ENCODE measurements at regions not wholly inside any gene's neighbourhood (a gene's known extent, or its start where the extent isn't known, plus 50 kb on each side); places are given as distances from the start of the nearest gene placed in this dataset.
"Not testable (repeated sequence)": the region's sequence is repeated elsewhere in the genome, so short reads cannot be mapped to it uniquely, and the experiment has no call there.

DNA sequence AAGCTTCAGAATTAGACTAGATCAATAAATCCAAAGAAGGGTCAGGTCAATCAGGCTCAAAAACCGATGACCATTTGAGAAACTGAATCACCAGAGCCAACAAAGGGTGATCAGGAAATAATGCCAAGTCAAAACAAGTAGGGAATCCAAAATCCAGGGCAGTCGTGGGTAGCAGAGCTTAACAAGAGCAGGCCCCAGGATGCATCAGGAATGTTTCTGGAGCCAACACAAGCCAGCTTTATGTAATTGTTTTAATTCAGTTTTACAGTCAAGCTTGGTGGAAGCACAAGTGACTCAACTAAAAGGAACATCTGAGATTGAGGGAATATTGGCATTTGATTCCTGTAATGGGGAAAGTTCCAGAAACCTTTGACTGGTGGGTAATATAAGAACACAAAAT lies 237.9 kb upstream of the EDA2R start:
- Mint-ChIP-seq H3K9me3 (peaks cover 4% of the 10 kb centered on the region), H3K4me1 (ENCODE audit: low read depth) (no peaks in the 10 kb centered on the region), H3K36me3 (ENCODE audit: low read depth) (no peaks in the 10 kb centered on the region), H3K4me3 (no peak overlapping the region), H3K27me3 (ENCODE audit: insufficient read depth) (no peaks in the 10 kb centered on the region), H3K27ac (no peak overlapping the region)
- no peak for DNase-seq
- TF ChIP-seq, protein P1, sequence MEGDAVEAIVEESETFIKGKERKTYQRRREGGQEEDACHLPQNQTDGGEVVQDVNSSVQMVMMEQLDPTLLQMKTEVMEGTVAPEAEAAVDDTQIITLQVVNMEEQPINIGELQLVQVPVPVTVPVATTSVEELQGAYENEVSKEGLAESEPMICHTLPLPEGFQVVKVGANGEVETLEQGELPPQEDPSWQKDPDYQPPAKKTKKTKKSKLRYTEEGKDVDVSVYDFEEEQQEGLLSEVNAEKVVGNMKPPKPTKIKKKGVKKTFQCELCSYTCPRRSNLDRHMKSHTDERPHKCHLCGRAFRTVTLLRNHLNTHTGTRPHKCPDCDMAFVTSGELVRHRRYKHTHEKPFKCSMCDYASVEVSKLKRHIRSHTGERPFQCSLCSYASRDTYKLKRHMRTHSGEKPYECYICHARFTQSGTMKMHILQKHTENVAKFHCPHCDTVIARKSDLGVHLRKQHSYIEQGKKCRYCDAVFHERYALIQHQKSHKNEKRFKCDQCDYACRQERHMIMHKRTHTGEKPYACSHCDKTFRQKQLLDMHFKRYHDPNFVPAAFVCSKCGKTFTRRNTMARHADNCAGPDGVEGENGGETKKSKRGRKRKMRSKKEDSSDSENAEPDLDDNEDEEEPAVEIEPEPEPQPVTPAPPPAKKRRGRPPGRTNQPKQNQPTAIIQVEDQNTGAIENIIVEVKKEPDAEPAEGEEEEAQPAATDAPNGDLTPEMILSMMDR (IDR thresholded peaks at IDR 0.05) = no peak

DNA sequence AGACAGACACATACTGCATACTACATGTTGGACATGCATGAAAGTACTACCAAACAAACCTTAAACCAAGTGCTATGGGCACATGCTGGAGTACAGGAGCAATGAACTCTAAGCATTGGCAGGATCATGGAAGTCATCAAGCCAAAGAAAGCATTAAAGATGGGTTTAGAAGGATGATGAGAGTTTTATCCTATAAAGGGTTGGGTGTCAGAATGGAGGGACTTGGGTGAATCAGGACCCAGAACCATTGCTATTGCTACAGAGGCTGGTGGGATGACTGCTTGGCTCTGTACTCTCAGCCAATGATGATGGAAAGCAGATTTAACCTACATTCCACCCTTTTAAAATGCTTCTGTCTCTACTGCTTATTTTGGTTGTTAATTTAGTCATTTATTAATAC lies 233.9 kb upstream of the EDA2R start:
- H3K27me3 Mint-ChIP-seq (ENCODE audit: insufficient read depth) = no peaks in the 10 kb centered on the region
- no peak for DNase-seq

GRCh38 chrX:66863721-66864120 lies 224.8 kb upstream of the EDA2R start:
- H3K27me3 Mint-ChIP-seq (ENCODE audit: insufficient read depth) = no peaks in the 10 kb centered on the region
- no peaks in the 10 kb centered on the region for H3K4me1 Mint-ChIP-seq (ENCODE audit: low read depth)
- TF ChIP-seq, protein P1 (IDR thresholded peaks at IDR 0.05) = no peak
- no peak overlapping the region for H3K4me3 Mint-ChIP-seq
- H3K36me3 Mint-ChIP-seq (ENCODE audit: low read depth) = no peaks in the 10 kb centered on the region
- peaks cover 8% of the 10 kb centered on the region; the same call in 1 of the 2 replicates for H3K9me3 Mint-ChIP-seq
- no peak overlapping the region for H3K27ac Mint-ChIP-seq
- DNase-seq = no peak

More for the DNA sequence above, 233.9 kb upstream of the EDA2R start:
- H3K9me3 Mint-ChIP-seq = no peaks in the 10 kb centered on the region; the same call in 1 of the 2 replicates
- H3K4me1 Mint-ChIP-seq (ENCODE audit: low read depth) = no peaks in the 10 kb centered on the region
- no peaks in the 10 kb centered on the region for H3K36me3 Mint-ChIP-seq (ENCODE audit: low read depth)
- TF ChIP-seq, protein P1 (IDR thresholded peaks at IDR 0.05) = no peak
- no peak overlapping the region for H3K4me3 Mint-ChIP-seq
- H3K27ac Mint-ChIP-seq = no peak overlapping the region

DNA sequence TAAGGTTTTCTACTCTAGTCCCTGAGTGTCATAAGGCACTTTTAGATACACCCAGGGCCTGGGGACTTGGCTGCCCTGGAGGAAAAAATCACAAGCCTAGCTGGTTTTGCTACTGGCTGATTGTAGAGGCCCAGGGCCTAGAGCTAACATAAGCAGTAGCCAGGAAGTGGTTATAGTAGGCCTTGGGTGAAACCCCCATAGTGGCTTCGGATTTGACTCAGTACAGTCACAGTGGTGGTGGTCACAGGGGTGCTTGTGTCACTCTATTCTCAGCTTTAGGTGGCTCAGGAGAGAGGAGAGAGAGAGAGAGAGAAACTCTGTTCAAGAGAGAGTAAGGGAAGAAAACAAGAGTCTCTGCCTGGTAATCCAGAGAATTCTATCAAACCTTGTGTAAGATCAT lies 194.5 kb upstream of the EDA2R start:
- H3K4me3 Mint-ChIP-seq = no peak overlapping the region
- peaks cover 15% of the 10 kb centered on the region; the same call in 1 of the 2 replicates for H3K9me3 Mint-ChIP-seq
- H3K36me3 Mint-ChIP-seq (ENCODE audit: low read depth) = no peaks in the 10 kb centered on the region
- H3K4me1 Mint-ChIP-seq (ENCODE audit: low read depth) = no peaks in the 10 kb centered on the region
- DNase-seq = no peak
- no peaks in the 10 kb centered on the region; the same call in 1 of the 2 replicates for H3K27me3 Mint-ChIP-seq (ENCODE audit: insufficient read depth)
- TF ChIP-seq, protein P1 (IDR thresholded peaks at IDR 0.05) = no peak
- H3K27ac Mint-ChIP-seq = no peak overlapping the region

GRCh38 chrX:66815227-66815626 lies 176.3 kb upstream of the EDA2R start:
- H3K4me1 Mint-ChIP-seq (ENCODE audit: low read depth) = no peaks in the 10 kb centered on the region
- no peak for DNase-seq
- no peak overlapping the region for H3K27ac Mint-ChIP-seq
- TF ChIP-seq, protein P1 (IDR thresholded peaks at IDR 0.05) = no peak
- no peak overlapping the region for H3K4me3 Mint-ChIP-seq
- no peaks in the 10 kb centered on the region for H3K36me3 Mint-ChIP-seq (ENCODE audit: low read depth)
- no peaks in the 10 kb centered on the region; the same call in 1 of the 2 replicates for H3K27me3 Mint-ChIP-seq (ENCODE audit: insufficient read depth)
- no peaks in the 10 kb centered on the region; the same call in 1 of the 2 replicates for H3K9me3 Mint-ChIP-seq

DNA sequence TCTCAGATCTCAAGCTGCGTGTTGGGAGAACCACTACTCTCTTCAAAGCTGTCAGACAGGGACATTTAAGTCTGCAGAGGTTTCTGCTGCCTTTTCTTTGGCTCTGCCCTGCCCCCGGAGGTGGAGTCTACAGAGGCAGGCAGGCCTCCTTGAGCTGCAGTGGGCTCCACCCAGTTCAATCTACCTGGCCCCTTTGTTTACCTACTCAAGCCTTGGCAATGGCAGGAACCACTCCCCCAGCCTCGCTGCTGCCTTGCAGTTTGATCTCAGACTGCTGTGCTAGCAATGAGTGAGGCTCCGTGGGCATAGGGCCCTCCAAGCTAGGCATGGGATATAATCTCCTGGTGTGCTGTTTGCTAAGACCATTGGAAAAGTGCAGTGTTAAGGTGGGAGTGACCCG lies 155.6 kb upstream of the EDA2R start:
- H3K36me3 Mint-ChIP-seq (ENCODE audit: low read depth); H3K27me3 Mint-ChIP-seq (ENCODE audit: insufficient read depth); DNase-seq; H3K4me1 Mint-ChIP-seq (ENCODE audit: low read depth); H3K27ac Mint-ChIP-seq; H3K4me3 Mint-ChIP-seq: not testable (repeated sequence)
- peaks cover 16% of the 10 kb centered on the region for H3K9me3 Mint-ChIP-seq

Data from HFFc6 (cell line).